T-helper 17 cell (primary cell): ENCODE measurements at regions not wholly inside any gene's neighbourhood (a gene's known extent, or its start where the extent isn't known, plus 50 kb on each side); places are given as distances from the start of the nearest gene placed in this dataset.

Experiments used
- ATAC-seq: fragments of 150-1000 bp; cut with Tn5 transposase; 2 replicates; pipeline ENCODE4 v1.10.0; 2021; ENCODE audit warnings: mild to moderate bottlenecking, moderate library complexity
- DNase-seq, 3 donors: peaks; one replicate each; pipeline versions ENCODE4 v3.0.0 to v3.0.0-alpha.2; 2020 to 2021
- H3K9me3 ChIP-seq: one replicate; pipeline ENCODE4 v1.7.0; 2013; ENCODE audit warnings: low read length, mild to moderate bottlenecking; ENCODE audit not compliant: control insufficient read depth, poor library complexity, severe bottlenecking
- H3K27ac Mint-ChIP-seq: one replicate; pipeline ENCODE4 v1.8.0; 2022; ENCODE audit warnings: mild to moderate bottlenecking, moderate library complexity, mixed read lengths
- H3K27me3 Mint-ChIP-seq: one replicate; pipeline ENCODE4 v1.8.0; 2022; ENCODE audit warnings: mixed read lengths
- H3K36me3 Mint-ChIP-seq: one replicate; pipeline ENCODE4 v1.8.0; 2022; ENCODE audit warnings: low read depth, mixed read lengths
- H3K4me1 Mint-ChIP-seq: one replicate; pipeline ENCODE4 v1.8.0; 2022; ENCODE audit warnings: mild to moderate bottlenecking, mixed read lengths
- H3K4me3 Mint-ChIP-seq: one replicate; pipeline ENCODE4 v1.8.0; 2022; ENCODE audit warnings: mild to moderate bottlenecking, moderate library complexity, mixed read lengths

DNA sequence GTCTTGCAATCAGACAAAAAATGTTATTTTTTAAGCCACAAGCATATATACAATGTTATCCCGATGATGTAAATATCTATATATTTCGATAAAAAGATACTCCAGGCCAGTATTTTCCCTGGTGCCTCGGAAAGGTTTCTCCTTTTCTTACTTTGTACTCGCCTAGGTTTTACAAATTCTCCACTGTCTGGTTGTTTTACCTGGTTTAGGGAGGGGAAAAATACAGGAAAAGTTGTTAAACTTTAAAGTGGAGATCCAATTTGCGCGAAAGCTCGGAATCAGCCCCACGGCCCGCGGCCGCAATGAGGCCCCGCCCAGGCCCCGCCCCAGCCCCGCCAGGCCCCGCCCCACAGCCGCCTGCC is 58.4 kb upstream of the WNT7B start:
- peaks cover 9% of the 10 kb centered on the region for H3K4me1 Mint-ChIP-seq
- DNase-seq = no peak
- ATAC-seq = no peak
- H3K27me3 Mint-ChIP-seq = no peaks in the 10 kb centered on the region
- no peaks in the 10 kb centered on the region for H3K9me3 ChIP-seq
- peak overlapping the region; percentile 75 for H3K27ac Mint-ChIP-seq
- no peak overlapping the region for H3K4me3 Mint-ChIP-seq
- no peaks in the 10 kb centered on the region for H3K36me3 Mint-ChIP-seq

DNA sequence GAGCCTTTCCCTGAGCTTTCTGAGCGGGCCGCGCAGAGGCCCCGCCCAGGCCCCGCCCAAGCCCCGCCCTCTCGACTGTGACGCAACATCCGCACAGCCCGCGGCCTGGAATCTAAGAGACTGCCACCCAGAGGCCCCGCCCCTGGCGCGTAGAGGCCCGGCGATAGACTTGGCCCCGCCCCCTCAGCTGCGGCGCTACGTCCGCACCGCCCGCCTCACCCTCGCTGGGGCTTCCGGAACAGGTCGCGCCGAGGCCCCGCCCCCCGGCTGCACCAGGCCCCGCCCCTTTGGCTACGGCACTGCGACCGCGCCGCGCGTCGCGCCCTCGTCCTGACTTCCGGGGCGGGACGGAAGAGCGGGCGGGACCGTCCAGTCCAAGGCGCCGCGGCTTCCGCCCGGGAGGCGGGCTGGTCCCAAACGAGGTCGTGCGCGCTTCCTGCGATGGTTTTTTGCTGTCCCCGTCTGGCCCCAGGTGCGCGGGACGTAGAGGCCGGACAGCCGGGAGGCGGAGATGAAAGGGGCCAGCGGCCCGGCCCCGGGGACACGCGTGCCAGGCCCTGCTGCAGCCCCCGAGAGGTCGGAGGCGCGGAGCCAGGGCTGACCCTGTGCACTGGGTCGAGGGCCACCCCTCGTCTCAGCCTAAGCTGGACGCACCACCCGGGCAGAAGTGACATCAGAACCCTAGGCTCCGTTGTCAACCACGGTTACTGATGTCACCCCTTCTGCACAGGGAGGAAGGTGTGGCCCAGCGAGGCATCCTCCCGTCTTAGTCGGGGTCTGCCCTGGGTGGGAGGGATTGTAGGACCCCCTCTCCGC is 59.0 kb upstream of the WNT7B start:
- Mint-ChIP-seq H3K27ac (peak overlapping the region; percentile 75), H3K4me1 (peaks cover 9% of the 10 kb centered on the region), H3K27me3 (no peaks in the 10 kb centered on the region), H3K4me3 (peak overlapping the region; percentile 83), H3K36me3 (no peaks in the 10 kb centered on the region)
- DNase-seq (peak; percentile 100), ATAC-seq (peak; percentile 90)
- H3K9me3 ChIP-seq = no peaks in the 10 kb centered on the region

DNA sequence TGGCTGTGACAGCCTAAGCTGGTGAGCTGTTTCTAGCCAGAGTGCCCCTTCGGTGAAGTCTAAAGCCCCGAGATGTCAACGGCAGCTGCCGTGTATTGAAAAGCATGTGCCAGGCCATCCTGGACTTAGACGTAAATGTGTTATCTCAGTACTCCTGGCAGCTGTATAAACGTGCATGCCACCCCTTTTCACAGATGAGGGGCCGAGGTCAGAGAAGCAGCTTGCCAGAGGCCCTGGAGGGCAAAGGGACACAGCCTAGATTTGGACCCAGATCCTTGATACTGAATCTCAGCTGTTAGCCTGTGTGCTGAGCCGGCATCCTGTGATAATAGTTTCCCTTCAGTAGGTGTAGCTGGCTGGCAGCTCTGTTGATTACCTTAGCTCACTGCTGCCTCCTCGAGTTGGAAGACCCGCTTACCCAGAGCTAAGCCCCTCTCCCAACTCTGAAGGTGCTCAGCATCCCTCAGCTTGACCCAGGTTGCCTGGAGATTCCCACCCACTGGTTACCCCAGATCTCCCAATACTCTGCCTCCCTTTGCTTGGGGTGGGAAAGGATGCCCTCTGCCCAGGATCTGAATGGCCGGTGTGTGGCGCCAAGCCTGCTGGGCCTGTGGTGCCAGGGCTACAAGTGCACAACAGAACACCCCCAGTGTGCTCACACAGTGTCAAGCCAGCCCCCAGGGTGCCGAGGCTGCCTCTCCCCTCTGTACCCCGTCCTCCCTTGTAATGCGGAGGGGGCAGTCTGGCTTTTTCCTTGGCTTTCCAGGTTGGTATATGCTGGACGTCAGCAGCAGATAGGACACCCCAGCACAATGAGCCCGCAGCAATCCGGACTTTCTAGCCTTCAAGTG is 59.8 kb upstream of the WNT7B start:
- H3K27me3 Mint-ChIP-seq = no peaks in the 10 kb centered on the region
- H3K4me3 Mint-ChIP-seq = peak overlapping the region; percentile 83
- H3K27ac Mint-ChIP-seq = peak overlapping the region; percentile 75
- DNase-seq = peak in 2 of 3 donors; percentile 40
- H3K9me3 ChIP-seq = no peaks in the 10 kb centered on the region
- ATAC-seq = peak; percentile 39
- no peaks in the 10 kb centered on the region for H3K36me3 Mint-ChIP-seq
- peaks cover 9% of the 10 kb centered on the region for H3K4me1 Mint-ChIP-seq

DNA sequence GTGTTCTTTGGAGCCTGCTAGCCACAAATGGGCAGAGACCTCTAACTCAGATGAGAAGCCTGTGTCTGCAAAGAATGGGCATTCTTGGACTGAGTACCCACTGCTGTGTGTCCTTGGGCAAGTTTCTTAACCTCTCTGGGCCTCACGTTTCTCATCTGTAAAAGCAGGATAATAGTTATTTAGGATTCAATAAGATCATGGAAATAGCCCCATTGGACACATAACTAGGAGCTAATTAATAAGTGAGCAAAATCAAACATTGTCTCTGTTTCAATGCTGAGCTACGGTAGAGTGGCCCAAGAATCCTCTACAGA is 61.2 kb upstream of the WNT7B start:
- no peak for DNase-seq
- no peaks in the 10 kb centered on the region for H3K9me3 ChIP-seq
- no peak for ATAC-seq
- no peak overlapping the region for H3K27ac Mint-ChIP-seq
- H3K4me1 Mint-ChIP-seq = peaks cover 9% of the 10 kb centered on the region
- H3K36me3 Mint-ChIP-seq = no peaks in the 10 kb centered on the region
- no peaks in the 10 kb centered on the region for H3K27me3 Mint-ChIP-seq
- H3K4me3 Mint-ChIP-seq = no peak overlapping the region

DNA sequence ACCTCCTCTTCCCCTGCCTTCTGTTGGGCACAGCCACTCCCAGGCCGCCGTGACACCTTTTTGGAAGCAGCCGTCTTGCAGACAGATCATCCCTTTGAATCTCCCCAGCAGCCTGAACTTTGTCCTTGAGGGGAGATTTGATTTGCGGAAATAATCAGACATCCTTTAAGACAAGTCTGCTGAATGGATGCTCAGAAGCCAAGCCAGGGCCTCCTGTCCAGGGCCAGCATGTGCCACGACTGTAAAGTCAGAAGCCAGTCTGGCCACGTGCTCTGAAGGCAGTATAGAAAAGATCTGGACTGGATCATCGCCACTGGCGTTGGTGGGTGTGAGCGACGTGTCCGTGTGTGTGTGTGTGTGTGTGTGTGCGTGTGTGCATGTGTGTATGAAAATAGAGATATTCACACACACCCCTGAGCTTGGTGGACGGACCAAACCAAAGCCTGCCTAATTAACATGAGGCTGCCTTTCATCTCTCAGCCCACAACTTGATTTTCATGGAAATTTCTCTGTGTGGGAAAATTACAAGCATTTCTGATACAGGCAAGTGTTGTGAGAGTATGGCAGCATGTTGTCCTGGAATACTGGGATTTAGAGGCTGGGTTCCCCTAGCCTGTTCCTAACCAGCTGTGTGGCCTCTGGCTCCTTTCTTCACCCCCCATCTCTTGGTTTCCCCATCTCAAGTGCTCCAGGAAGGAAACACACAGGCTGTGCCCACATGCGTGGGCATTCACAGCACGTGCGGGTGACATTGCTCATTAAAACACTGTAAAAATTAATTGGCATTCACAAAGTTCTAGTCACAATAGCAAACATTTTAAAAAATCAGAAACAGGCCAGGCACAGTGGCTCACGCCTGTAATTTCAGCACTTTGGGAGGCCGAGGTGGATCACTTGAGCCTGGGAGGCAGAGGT is 61.8 kb upstream of the WNT7B start:
- Mint-ChIP-seq H3K36me3 (no peaks in the 10 kb centered on the region), H3K27me3 (no peaks in the 10 kb centered on the region), H3K4me1 (peaks cover 12% of the 10 kb centered on the region), H3K27ac (no peak overlapping the region), H3K4me3 (no peak overlapping the region)
- DNase-seq (no peak), ATAC-seq (no peak)
- no peaks in the 10 kb centered on the region for H3K9me3 ChIP-seq

DNA sequence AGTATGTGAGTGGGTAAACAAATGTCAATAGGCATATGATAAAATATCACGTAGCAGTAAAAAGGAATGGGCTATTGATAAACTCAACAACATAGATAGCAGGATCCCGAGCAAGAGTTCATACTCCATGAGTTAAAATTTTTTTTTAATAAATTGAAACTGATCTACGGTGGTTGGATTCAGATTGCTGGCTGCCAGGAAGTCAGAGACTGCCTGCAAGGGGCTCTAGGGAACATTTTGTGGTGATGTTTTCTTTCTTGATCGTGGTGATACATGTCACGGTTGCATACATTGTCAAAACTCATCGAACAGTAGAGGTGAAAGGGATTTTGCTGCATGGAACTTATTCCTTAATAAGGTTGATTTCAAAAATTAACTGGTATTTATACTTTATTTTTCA is 62.6 kb upstream of the WNT7B start:
- Mint-ChIP-seq H3K4me1 (peaks cover 17% of the 10 kb centered on the region), H3K36me3 (no peaks in the 10 kb centered on the region), H3K4me3 (no peak overlapping the region), H3K27me3 (no peaks in the 10 kb centered on the region), H3K27ac (no peak overlapping the region)
- no peak for ATAC-seq
- DNase-seq = no peak
- no peaks in the 10 kb centered on the region for H3K9me3 ChIP-seq

DNA sequence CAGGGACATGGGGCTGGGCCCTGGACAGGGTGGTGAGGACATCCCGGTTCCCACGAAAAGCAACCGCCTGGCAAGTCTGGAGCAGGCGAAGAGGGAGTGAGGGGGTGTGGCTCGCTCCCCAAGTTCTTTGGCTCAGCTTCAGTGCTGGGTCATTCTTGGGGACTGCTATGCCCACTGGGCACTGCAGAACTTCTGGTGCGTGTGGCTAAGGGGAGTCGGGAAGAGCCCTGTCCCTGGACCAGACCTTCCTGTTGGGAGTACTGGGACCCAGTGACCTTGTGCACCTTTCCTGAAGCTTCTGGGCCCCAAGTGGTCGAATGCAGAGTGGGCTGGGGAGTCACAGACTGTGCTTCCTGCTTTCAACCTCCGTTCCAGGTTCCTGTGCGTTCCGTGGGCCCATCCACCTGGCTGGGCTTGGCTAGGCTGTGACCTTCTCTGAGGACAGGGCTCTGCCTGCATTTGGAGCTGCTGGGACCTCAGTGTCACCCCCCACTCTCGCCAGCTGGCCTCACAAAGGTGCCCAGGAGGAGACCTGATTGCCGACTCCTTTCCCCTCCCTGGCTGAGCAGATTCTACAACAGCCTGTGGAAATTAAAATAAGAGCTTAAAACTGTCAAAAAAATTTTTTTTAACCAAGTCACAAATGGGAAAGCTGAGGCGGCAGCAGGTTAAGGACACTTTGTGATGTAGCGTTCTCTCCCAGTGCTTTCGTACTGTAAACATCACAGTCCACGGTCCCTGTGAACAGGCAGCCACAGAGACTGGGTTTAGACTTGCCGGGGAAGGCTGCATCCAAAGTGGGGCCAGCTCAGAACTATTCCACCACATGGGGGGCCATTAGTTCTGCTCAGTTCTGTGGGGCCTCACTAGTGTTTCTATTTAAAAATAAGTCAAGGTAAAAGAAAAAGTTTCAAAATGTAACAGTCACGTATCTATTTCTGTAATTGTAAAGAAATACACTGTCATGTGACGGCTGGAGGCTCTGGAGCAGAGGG is 63.8 kb upstream of the WNT7B start:
- Mint-ChIP-seq H3K4me1 (peaks cover 17% of the 10 kb centered on the region), H3K27me3 (no peaks in the 10 kb centered on the region), H3K36me3 (no peaks in the 10 kb centered on the region), H3K27ac (peak overlapping the region; percentile 32), H3K4me3 (no peak overlapping the region)
- no peaks in the 10 kb centered on the region for H3K9me3 ChIP-seq
- DNase-seq = no peak
- ATAC-seq = no peak

DNA sequence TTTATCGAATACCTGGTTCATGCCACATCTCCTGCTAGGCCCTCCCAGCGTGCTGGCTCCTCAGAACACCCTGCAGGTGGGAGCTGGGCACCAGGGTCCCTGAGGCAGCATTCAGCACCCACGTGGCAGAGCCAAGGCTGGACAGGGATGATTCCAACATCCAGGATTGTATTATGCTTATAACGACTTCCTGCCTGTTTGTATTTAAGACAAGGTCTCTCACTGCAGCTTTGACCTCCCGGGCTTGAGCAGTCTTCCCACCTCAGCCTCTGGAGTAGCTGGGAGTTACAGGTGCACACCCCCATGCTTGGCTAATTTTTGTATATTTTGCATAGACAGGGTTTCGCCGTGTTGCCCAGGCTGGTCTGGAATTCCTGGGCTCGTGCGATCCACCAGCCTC is 64.7 kb upstream of the WNT7B start:
- Mint-ChIP-seq H3K4me1 (peaks cover 22% of the 10 kb centered on the region), H3K27me3 (no peaks in the 10 kb centered on the region), H3K4me3 (no peak overlapping the region), H3K27ac (peak overlapping the region; percentile 24), H3K36me3 (no peaks in the 10 kb centered on the region)
- no peaks in the 10 kb centered on the region for H3K9me3 ChIP-seq
- no peak for DNase-seq
- no peak for ATAC-seq

DNA sequence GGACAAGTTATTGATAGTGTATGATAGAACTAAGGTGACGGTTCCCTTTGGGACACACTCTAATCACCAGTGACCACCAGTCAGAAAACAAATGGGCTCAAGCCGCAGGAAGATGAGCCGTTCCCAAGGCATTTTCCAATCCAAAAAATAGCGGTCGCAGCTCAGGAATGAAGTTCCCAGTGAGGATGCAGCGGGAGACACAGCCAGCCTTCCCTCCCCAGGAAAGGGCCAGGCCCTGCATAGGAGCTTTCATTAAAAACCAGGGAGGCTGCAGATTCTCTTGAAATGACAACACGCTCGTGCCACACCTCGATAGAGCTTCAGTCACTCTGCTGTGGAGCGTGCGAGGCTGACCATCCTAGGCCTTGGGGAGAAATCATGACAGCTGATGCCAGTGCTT is 65.8 kb upstream of the WNT7B start:
- peaks cover 21% of the 10 kb centered on the region for H3K4me1 Mint-ChIP-seq
- no peaks in the 10 kb centered on the region for H3K9me3 ChIP-seq
- H3K4me3 Mint-ChIP-seq = no peak overlapping the region
- no peak for DNase-seq
- no peaks in the 10 kb centered on the region for H3K27me3 Mint-ChIP-seq
- peak overlapping the region; percentile 24 for H3K27ac Mint-ChIP-seq
- H3K36me3 Mint-ChIP-seq = no peaks in the 10 kb centered on the region
- ATAC-seq = no peak

DNA sequence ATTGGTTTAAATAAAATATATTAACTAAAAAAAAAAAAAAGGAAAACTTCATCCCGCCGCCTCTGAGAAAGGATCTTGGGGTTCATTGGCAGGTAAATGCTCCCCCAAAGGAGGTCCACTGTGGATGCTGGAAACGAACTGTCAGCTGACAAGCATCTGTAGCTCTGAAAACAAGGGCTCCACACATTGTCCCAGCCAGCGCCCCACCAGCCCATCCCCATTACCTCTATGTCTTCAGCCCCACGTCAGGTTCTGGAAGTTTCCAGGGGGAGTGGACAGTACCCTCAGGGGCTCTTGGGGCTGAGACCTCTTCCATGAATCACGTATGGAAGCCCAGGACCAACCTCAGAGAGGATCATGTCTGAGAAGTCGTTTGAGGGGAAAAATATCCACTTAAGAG is 66.4 kb upstream of the WNT7B start:
- no peaks in the 10 kb centered on the region for H3K36me3 Mint-ChIP-seq
- ATAC-seq = no peak
- no peaks in the 10 kb centered on the region for H3K27me3 Mint-ChIP-seq
- no peaks in the 10 kb centered on the region for H3K9me3 ChIP-seq
- peaks cover 21% of the 10 kb centered on the region for H3K4me1 Mint-ChIP-seq
- H3K4me3 Mint-ChIP-seq = peak overlapping the region; percentile 90
- no peak for DNase-seq
- H3K27ac Mint-ChIP-seq = peak overlapping the region; percentile 85

DNA sequence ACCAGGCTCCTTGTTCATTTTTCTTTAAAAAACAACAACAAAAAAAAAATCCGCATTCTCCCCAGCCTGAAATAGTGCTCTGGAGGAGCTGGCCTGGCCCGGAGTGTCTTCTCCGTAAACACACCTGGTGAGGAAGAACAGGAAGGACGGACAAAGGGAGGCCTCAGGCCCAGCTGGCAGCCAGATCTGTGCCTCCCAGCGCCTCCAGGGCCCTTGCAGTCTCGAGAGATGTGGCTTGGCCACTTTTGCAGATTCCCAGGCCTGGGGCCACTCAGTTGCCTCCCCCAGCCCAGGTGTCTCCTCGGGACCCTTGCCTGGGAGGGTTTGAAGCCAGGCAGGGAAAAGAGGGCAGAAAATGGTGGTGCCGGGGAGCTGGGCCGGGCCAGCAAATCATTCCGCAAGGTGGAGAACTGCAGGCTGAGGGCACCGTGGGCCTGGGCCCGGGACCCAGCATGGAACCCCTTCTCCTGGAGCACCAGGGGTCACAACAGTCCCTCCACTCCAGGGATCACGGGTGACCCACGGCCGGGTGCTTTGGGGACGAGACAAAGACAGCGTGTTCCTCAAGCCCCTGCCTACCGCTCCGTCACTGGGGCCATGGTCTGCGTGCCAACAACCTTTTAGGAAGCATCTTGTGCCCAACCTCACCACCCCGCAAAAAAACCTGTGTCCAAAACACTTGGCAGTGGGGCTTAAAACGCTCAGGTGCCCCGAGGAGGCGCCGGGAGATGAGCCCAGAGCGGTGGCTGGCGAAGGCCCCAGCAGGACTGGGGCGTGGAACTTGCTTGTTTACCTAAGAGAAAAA is 67.1 kb upstream of the WNT7B start:
- no peaks in the 10 kb centered on the region for H3K9me3 ChIP-seq
- Mint-ChIP-seq H3K4me3 (peak overlapping the region; percentile 90), H3K4me1 (peaks cover 19% of the 10 kb centered on the region), H3K27me3 (no peaks in the 10 kb centered on the region), H3K27ac (peak overlapping the region; percentile 85), H3K36me3 (no peaks in the 10 kb centered on the region)
- DNase-seq = no peak
- ATAC-seq = peak; percentile 71
